RWPE1 (cell line): ENCODE measurements at regions not wholly inside any gene's neighbourhood (a gene's known extent, or its start where the extent isn't known, plus 50 kb on each side); places are given as distances from the start of the nearest gene placed in this dataset.

Experiments used
- CTCF ChIA-PET: fragments of 350-600 bp; sonication (Branson Sonifier 250); formaldehyde crosslinking; extraction: SDS; loops from one replicate; lab custom pipeline; 2021; lab: Yijun Ruan, JAX
- POLR2A ChIA-PET: fragments of 400-600 bp; formaldehyde crosslinking; extraction: SDS; loops from one replicate; lab custom pipeline; 2020; ENCODE audit warnings: antibody characterized with exemption; ENCODE audit not compliant: low non-redundant PET; lab: Yijun Ruan, JAX
- DNase-seq: peaks from one replicate; pipeline ENCODE4 v3.0.0; 2012; ENCODE audit warnings: low spot score
- H3K27ac ChIP-seq: fragments of 450-650 bp; 2 replicates; pipeline ENCODE4 v1.5.1; 2017
- CTCF ChIP-seq: fragments of 450-650 bp; conservative IDR thresholded peaks from 2 replicates; pipeline ENCODE4 v1.5.1; 2017; ENCODE audit warnings: low read depth, mild to moderate bottlenecking

- CTCF ChIA-PET: interaction anchor here (0.7 kb wide), 1 partner anchor 265 kb away, joined by 3 read pairs; no protein-coding TSS in a partner anchor
- no peak overlapping the region for H3K27ac ChIP-seq
- POLR2A ChIA-PET: no interaction called here
- DNase-seq: no peak
- no peak for TF ChIP-seq CTCF
These were observed 116.8 kb downstream of the COPS8 start for GRCh38 chr2:237202288-237203030.

- POLR2A ChIA-PET: no interaction called here
- no peak overlapping the region for H3K27ac ChIP-seq
- CTCF ChIA-PET: interaction anchor here (0.6 kb wide), 1 partner anchor 9 kb away, joined by 3 read pairs; no protein-coding TSS in a partner anchor
- TF ChIP-seq CTCF: no peak
- DNase-seq: no peak
These were observed 119.4 kb downstream of the COPS8 start for GRCh38 chr2:237205043-237205541.

GRCh38 chr2:237205561-237205971 is 119.9 kb downstream of the COPS8 start:
- POLR2A ChIA-PET: no interaction called here
- CTCF ChIA-PET: interaction anchor here (0.6 kb wide), 1 partner anchor 8 kb away, joined by 3 read pairs; no protein-coding TSS in a partner anchor

GRCh38 chr2:237207646-237208045 is 122.0 kb downstream of the COPS8 start:
- no peak for DNase-seq
- ChIA-PET POLR2A (no interaction called here), CTCF (interaction anchor here (0.6 kb wide), 1 partner anchor 966 kb away, joined by 4 read pairs; no protein-coding TSS in a partner anchor)
- no peak for TF ChIP-seq CTCF
- H3K27ac ChIP-seq: peak overlapping the region; percentile 20; the same call in 1 of the 2 replicates

More at GRCh38 chr2:237205561-237205971, 119.9 kb downstream of the COPS8 start:
- no peak for TF ChIP-seq CTCF
- DNase-seq: no peak
- no peak overlapping the region for H3K27ac ChIP-seq

- ChIA-PET CTCF (no interaction called here), POLR2A (no interaction called here)
- TF ChIP-seq CTCF: no peak
- no peak for DNase-seq
- no peak overlapping the region for H3K27ac ChIP-seq
These were observed 122.9 kb downstream of the COPS8 start for GRCh38 chr2:237208373-237209260.

GRCh38 chr2:237209885-237210284 is 124.2 kb downstream of the COPS8 start:
- TF ChIP-seq CTCF: no peak
- POLR2A ChIA-PET: no interaction called here
- CTCF ChIA-PET: interaction anchor here (0.7 kb wide), 1 partner anchor 26 kb away, joined by 4 read pairs; no protein-coding TSS in a partner anchor
- DNase-seq: no peak
- H3K27ac ChIP-seq: no peak overlapping the region
